ENCODE measurements at regions not wholly inside any gene's neighbourhood (a gene's known extent, or its start where the extent isn't known, plus 50 kb on each side); places are given as distances from the start of the nearest gene placed in this dataset.

DNA sequence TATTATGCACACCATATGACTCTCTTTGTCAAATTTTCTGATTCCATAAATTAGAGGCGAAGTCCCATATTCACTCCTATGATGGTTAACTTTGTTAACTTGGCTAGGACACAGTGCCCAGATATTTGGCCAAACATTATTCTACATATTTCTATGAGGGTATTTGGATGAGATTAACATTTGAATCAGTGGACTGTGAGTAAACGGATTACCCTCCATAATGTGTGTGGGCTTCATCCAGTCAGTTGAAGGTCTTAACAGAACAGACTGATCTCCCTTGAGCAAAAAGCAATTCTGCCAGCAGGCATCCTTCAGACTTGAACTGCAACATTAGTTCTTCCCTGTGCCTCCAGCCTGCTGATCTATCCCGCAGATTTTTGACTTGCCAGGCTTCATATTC, 69.9 kb downstream of the FZD4 start:
- TF ChIP-seq, protein P1, sequence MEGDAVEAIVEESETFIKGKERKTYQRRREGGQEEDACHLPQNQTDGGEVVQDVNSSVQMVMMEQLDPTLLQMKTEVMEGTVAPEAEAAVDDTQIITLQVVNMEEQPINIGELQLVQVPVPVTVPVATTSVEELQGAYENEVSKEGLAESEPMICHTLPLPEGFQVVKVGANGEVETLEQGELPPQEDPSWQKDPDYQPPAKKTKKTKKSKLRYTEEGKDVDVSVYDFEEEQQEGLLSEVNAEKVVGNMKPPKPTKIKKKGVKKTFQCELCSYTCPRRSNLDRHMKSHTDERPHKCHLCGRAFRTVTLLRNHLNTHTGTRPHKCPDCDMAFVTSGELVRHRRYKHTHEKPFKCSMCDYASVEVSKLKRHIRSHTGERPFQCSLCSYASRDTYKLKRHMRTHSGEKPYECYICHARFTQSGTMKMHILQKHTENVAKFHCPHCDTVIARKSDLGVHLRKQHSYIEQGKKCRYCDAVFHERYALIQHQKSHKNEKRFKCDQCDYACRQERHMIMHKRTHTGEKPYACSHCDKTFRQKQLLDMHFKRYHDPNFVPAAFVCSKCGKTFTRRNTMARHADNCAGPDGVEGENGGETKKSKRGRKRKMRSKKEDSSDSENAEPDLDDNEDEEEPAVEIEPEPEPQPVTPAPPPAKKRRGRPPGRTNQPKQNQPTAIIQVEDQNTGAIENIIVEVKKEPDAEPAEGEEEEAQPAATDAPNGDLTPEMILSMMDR (IDR thresholded peaks at IDR 0.05) = no peak
- no peak for TF ChIP-seq POLR2A (IDR thresholded peaks at IDR 0.05)

All from right lobe of liver (tissue), 4 donors.